Central memory CD4-positive, alpha-beta T cell (primary cell): ENCODE measurements at regions not wholly inside any gene's neighbourhood (a gene's known extent, or its start where the extent isn't known, plus 50 kb on each side); places are given as distances from the start of the nearest gene placed in this dataset.
"Not testable (repeated sequence)": the region's sequence is repeated elsewhere in the genome, so short reads cannot be mapped to it uniquely, and the experiment has no call there.

ENCODE experiments used
- DNase-seq: peaks from one replicate; pipeline ENCODE4 v3.0.0; 2022

DNA sequence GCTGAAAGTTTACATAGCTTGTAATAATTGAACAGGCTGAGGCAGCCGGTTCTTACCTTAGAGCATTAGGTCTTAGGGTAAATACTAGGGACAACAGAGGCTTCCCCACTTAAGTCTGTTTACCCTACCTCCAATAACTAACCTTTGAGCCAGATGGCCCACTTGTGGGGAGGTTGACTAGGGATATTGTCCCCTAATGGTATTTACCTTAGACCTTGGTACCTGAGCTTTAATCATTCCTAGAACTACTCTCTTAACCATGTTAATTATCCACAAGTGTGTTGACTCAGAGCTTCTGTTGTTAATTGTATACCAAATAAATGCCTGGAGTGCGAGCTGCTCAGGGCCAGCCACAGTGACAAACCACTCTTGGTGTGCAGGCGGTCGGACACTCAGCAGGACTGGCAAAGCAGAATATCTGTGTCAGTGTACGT, 299.2 kb downstream of the TRIML1 start:
- DNase-seq: not testable (repeated sequence)

- no peak for DNase-seq
Observed at GRCh38 chr4:188439641-188440311, 300.5 kb downstream of the TRIML1 start.

DNA sequence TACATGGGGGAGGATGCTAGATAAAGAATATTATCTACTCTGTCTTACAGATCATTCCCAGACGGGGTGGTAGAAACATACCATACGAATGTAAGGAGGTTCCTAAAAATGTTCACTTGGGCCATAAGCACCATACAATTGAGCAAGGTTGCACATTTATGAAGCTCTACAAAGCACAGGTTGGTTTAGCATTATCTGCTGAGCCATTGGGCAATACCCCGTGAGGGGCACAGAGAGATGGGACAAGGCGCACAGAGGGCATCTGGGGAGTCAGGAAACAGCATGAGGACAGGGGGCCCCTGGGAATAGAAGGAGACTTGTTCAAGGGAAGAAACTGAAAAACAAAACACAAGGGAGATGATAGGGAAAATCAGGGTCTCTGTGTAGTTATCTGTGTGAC, 305.3 kb downstream of the TRIML1 start:
- no peak for DNase-seq

DNA sequence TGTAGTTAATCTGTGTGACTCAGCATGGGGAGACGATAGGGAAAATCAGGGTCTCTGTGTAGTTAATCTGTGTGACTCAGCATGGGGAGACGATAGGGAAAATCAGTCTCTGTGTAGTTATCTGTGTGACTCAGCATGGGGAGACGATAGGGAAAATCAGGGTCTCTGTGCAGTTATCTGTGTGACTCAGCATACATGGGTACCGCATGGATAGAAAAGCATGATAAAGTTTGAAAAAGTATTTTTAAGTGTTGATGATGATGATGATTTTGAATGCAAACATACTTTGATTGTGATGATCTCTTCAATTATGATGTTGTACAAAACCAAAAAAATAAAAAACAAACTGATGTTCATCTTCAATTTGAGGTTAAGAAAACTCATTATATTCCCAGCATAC, 309.8 kb downstream of the TRIML1 start:
- DNase-seq: not testable (repeated sequence)

- no peak for DNase-seq
Observed at GRCh38 chr4:188450571-188450970, 311.3 kb downstream of the TRIML1 start.

DNA sequence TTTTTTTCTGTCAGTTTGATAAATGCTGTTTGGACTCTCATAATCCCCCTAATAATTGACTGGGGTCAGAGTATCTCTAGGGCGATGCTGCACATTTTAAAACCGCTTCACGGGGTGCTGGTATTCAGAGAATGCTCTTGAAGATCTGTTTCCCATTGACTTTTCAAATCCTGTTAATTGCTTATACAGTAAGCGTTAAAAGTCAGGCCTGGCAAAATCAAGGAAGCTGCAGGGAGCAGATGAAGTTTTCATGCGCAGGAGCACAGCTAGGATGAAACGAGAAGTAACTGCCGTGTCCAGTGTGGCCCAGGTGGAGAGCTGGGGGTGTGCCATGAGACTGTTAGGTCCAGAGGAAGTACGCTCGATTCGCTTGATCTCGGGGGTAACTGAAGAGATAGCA, 312.9 kb downstream of the TRIML1 start:
- DNase-seq: no peak

DNA sequence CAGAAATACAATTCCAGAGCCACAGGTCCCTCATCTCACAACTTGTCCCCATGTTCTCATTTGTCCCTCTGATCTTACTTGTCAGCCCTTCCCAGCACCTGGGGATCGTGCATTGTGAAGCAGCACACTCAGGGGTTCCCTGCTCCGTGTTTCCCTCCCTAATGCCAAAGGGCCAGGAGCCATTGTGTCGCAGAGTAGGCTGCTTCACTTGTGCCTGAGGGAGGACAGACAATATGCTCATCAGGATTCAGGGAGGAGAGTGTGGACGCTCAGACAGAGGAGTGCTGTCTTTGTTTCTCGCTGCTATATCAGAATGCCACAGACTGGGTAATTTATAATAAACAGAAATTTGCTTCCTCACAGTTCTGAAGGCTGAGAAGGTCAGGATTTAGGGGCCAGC, 315.3 kb downstream of the TRIML1 start:
- no peak for DNase-seq

DNA sequence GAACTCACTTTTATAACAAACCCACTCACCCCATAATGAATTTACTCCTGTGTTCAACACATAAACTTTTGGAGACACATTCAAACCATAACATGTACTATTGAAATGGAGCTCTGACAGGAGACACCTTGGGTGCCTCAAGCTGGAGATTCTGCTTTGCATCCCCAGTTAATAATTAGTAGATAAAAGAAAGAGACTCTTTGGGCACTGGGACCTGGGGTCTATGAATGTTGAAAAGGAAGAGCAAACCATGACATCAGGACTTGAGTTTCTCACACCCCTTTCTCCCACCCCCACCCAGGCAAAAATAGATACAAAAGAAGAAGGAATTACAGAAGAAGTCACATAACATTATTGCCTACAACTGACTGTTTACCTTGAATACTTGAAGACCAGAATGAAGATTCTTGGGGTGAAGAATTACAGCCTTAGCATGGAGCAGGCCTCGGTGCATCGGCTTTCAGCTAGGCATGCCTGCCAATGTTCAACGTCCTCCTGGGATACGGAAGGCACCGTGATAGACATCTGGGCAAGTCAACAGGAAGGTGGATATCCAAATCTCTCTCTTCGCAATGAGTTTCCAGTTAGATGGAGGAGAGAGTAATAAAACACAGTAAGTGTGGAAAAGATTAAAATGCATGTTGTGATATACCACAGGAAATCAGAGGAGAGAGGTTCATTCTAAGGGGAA, 316.0 kb downstream of the TRIML1 start:
- DNase-seq: no peak

GRCh38 chr4:188459381-188459780, 320.1 kb downstream of the TRIML1 start:
- no peak for DNase-seq

- no peak for DNase-seq
Observed at GRCh38 chr4:188463909-188464308, 324.7 kb downstream of the TRIML1 start.

DNA sequence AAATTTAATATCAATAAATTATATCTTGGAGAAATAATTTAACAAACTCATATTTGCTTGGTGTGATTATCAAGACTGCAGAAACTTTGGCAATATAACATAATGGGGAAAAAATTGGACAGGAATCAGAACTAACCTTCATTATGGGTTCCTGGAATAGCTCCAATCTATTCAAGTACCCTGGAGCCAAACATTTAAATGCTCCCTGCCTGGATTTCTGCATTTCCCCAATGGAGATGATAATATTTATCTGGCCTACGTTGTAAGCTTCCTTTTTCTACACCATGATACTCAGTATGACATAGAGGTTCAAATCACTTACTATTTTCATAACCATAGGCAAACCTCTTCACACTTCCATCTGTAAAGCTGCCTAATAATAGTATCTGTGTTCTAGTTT, 326.8 kb downstream of the TRIML1 start:
- DNase-seq: no peak

DNA sequence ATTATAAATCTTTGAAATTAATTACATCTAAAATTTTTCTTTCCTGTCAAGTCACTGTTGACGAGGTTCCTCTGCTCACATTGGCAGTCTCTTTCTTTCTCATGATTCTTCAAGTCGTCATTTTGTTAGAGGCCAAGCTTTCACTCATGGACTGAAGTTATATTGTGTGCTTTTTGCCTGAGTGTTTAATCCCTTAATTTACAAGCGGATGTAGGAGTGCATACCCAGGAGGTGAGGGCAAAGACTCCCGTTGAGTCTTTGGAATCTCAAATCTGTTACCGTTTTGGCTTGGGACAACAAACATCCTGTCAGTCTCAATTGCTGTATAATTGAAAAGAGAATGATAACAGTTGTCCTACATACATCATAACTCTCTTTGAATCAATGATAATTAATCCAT, 345.0 kb downstream of the TRIML1 start:
- no peak for DNase-seq

DNA sequence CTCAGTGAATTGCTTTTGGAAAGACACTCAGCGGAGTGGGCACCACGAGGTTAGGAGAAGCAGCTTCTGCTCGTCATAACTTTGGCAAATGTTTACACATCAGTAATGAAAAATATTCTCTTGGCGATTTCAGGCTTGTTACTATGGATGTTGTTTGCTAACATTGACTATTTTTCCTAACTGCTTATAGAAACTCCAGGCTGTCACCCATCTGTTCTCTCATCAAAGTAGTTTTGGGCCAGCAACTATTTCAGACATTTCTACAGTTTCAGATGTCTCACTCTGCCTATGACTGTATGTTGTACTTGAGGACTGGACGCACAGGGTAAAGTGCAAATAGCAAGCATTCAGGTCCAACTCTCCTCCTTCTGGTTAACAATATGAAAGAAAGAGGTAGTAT, 346.7 kb downstream of the TRIML1 start:
- no peak for DNase-seq

DNA sequence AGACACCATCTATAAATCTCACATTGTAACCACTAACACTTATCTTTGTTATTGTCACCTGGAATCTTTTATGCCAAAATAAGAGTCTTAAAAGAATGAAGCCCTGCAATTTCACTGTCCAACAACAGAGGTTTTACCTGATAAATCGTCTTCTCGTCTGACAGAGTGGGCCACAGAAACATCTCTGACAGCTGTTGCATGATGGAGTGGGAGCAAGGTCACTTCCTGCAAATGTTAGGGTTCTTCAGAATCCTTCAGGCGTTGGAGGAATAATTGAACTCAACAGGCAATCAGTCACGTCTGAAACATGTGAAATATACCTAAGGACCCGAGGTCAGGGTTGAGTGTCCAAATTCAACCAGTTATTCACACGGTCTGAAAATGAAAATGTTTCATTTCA, 353.6 kb downstream of the TRIML1 start:
- DNase-seq: no peak

DNA sequence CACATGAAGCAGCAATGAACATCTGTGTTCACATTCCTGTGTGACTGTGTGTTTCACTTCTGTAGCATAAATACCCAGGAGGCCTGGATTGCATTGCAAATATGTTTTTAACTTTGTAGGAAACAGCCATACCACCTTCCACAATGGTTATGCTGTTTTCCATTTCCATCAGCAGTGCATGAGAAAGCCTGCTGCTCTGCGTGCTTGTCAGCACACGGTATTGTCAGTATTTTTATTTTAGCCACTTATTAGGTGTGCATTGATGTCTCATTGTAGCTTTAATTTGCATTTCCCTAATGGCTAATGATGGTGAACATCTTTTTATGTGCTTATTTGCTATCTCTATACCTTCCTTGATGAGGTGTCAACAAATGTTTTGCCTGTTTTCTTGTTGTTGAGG, 355.9 kb downstream of the TRIML1 start:
- DNase-seq: no peak

- no peak for DNase-seq
Observed at GRCh38 chr4:188511431-188511830, 372.2 kb downstream of the TRIML1 start.

DNA sequence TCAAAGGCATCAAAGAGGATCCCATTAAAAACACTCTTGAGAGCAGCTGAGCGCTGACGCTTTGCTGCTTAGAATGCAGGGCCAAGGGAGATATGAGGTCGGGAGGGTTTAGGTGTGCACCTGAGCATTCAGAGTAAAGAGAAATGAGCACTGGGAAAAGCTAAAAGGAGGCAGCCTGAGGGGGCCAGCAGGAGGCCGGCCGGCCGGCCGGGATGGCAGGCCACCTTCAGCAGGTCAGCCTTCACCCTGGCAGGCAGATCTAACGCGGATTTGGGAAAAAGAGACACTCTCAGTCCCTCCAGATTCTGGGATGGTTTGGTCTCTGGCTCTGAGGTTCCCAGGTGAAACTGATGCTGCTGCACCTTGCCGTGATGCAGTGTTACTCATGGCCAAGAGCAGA, 393.5 kb downstream of the TRIML1 start:
- no peak for DNase-seq

DNA sequence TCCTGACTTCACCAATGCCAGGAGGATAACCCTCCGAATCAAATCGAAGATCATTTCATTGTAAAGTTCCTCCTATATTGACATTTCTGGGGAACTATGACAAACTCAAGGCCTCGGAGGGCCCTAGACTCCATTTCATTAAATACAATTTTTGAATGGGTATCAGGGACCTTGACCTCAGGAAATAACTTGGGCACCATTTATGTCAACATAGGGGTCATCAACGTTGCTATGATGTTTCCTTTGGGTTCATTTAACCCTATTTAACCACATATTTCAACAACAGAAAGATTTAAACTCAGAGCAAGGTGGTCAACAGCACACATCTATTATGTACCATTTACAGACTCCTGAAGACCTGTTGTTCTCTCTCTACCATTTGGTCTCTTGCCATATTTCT, 395.1 kb downstream of the TRIML1 start:
- no peak for DNase-seq

DNA sequence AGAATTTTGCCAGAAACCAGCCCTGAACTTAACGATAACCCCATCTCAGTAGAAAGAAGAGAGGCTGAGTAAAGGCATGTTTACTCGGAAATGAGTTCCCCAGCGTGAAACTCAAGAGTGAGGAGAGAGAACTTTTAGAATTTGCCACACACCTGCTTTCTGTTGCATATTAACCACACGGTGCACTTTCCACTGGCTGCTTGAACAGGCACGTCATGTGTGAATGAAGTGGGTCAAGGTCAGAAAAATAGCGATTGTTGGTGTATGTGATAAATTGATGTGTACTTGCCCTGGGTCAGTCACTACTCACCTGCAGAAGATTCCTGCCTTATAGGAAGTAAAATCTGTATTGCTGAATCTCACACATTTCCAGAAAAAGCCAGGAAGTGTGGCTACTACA, 395.7 kb downstream of the TRIML1 start:
- no peak for DNase-seq

- DNase-seq: no peak
Observed at GRCh38 chr4:188536826-188537225, 397.6 kb downstream of the TRIML1 start.

- no peak for DNase-seq
Observed at GRCh38 chr4:188550296-188550695, 411.1 kb downstream of the TRIML1 start.

- DNase-seq: no peak
Observed at GRCh38 chr4:188551156-188551555, 411.9 kb downstream of the TRIML1 start.

- DNase-seq: no peak
Observed at GRCh38 chr4:188552741-188553275, 413.6 kb downstream of the TRIML1 start.

GRCh38 chr4:188554413-188554812, 415.2 kb downstream of the TRIML1 start:
- no peak for DNase-seq

DNA sequence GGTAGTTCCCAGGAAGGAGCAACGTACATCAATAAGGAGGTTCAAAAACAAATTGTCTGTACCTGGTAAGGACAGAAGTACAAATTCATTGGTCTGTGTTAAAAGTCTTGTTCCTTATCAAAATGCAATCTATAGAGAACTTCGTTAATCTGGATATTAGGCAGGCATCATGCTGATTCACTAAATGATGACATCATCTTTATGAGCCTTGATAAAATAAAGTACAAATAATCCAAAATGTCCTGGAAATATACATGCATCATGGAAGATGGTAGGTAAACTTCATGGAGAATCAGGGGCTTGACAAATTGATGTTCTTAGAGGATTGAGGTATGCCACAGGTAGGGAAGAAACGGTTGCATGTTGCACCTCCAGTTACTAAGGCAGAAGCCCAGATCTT, 433.9 kb downstream of the TRIML1 start:
- no peak for DNase-seq
